Testis (tissue), 2 donors: ENCODE measurements at regions not wholly inside any gene's neighbourhood (a gene's known extent, or its start where the extent isn't known, plus 50 kb on each side); places are given as distances from the start of the nearest gene placed in this dataset.
A peak's percentile ranks its signal among the peaks of the same experiment; 100 is the strongest.
"Not testable (repeated sequence)": the region's sequence is repeated elsewhere in the genome, so short reads cannot be mapped to it uniquely, and the experiment has no call there.

ENCODE experiments used
- DNase-seq: peaks from one replicate; pipeline ENCODE4 v3.0.0-alpha.2; 2019
- H3K27ac ChIP-seq, 2 donors: fragments of 200-600 bp; sonication (generic); one replicate each; pipeline ENCODE4 v1.5.1; 2019
- H3K27me3 ChIP-seq: fragments of 200-600 bp; sonication (generic); one replicate; pipeline ENCODE4 v1.5.1; 2019
- H3K36me3 ChIP-seq: fragments of 200-600 bp; sonication (generic); one replicate; pipeline ENCODE4 v1.5.1; 2017; ENCODE audit warnings: low read depth; ENCODE audit errors: missing control alignments
- H3K4me1 ChIP-seq: fragments of 200-600 bp; sonication (generic); one replicate; pipeline ENCODE4 v1.5.1; 2019
- H3K4me3 ChIP-seq, 2 donors: fragments of 200-600 bp; sonication (generic); one replicate each; pipeline ENCODE4 v1.5.1; 2017 to 2019
- H3K9me3 ChIP-seq: fragments of 200-600 bp; sonication (generic); one replicate; pipeline ENCODE4 v1.5.1; 2017
- CTCF ChIP-seq, 3 experiments: fragments of 450-650 bp in 2 of 3; fragments of 200-600 bp in 1 of 3; sonication (generic) in 1 of 3; IDR thresholded peaks; one replicate each; pipeline ENCODE4 v1.5.1; 2016 to 2019; ENCODE audit warnings: antibody characterized with exemption in 3 of 3, mild to moderate bottlenecking in 2 of 3, moderate library complexity in 1 of 3
- POLR2A ChIP-seq: fragments of 450-650 bp; IDR thresholded peaks from one replicate; pipeline ENCODE4 v1.6.1; 2017; ENCODE audit warnings: antibody characterized with exemption, mild to moderate bottlenecking, moderate library complexity
- whole genome bisulfite sequencing, 2 donors: methylation state at CpG; one replicate each; pipeline ENCODE4 v1.1.5; 2018; 5-methylcytosine and 5-hydroxymethylcytosine counted together
- intact Hi-C: fragments of 100-400 bp; cut with DNase I; formaldehyde crosslinking; loops from one replicate; pipeline ENCODE4 v1.15.1; 2023; ENCODE audit warnings: low total_unique reads

GRCh38 chr6:27830212-27830599 lies 82.0 kb downstream of the OR2B2 start:
- intact Hi-C loops, result no loop called here
- H3K4me1 ChIP-seq, result no peaks in the 10 kb centered on the region
- H3K27ac ChIP-seq, result peak overlapping the region; percentile 58 to 69
- TF ChIP-seq POLR2A, result no peak
- no peak for TF ChIP-seq CTCF (IDR thresholded peaks at IDR 0.05)
- DNase-seq, result no peak
- 36 to 49% methylated on average over 5 of the region's 5 CpGs for WGBS, 2 donors
- H3K27me3 ChIP-seq, result no peaks in the 10 kb centered on the region
- H3K36me3 ChIP-seq, result no peaks in the 10 kb centered on the region
- no peaks in the 10 kb centered on the region for H3K9me3 ChIP-seq
- peak overlapping the region in 1 of 2 donors; percentile 43 for H3K4me3 ChIP-seq

GRCh38 chr6:27829453-27830211 lies 82.6 kb downstream of the OR2B2 start:
- no peaks in the 10 kb centered on the region for H3K4me1 ChIP-seq
- H3K27ac ChIP-seq, result no peak overlapping the region
- WGBS, 2 donors, result 87 to 90% methylated on average over 9 of the region's 9 CpGs
- H3K4me3 ChIP-seq, result no peak overlapping the region
- H3K36me3 ChIP-seq, result no peaks in the 10 kb centered on the region
- H3K27me3 ChIP-seq, result no peaks in the 10 kb centered on the region
- TF ChIP-seq POLR2A, result no peak
- no peak for TF ChIP-seq CTCF (IDR thresholded peaks at IDR 0.05)
- intact Hi-C loops, result no loop called here
- no peak for DNase-seq
- H3K9me3 ChIP-seq, result no peaks in the 10 kb centered on the region

DNA sequence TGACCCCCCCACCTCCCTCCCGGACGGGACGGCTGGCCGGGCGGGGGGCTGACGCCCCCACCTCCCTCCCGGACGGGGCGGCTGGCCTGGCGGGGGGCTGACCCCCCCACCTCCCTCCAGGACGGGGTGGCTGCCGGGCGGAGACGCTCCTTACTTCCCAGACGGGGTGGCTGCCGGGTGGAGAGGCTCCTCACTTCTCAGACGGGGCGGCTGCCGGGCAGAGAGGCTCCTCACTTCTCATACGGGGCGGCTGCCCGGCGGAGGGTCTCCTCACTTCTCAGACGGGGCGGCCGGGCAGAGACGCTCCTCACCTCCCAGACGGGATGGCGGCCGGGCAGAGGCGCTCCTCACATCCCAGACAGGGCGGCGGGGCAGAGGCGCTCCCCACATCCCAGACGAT lies 84.7 kb downstream of the OR2B2 start:
- H3K36me3 ChIP-seq, H3K4me1 ChIP-seq, intact Hi-C loops, H3K9me3 ChIP-seq, DNase-seq, H3K27ac ChIP-seq, H3K27me3 ChIP-seq: not testable (repeated sequence)
- H3K4me3 ChIP-seq, result peak overlapping the region in 1 of 2 donors; percentile 31
- 77% methylated on average over 22 of the region's 35 CpGs; no CpG with 5 or more reads in 1 of the 2 donors for WGBS, 2 donors

DNA sequence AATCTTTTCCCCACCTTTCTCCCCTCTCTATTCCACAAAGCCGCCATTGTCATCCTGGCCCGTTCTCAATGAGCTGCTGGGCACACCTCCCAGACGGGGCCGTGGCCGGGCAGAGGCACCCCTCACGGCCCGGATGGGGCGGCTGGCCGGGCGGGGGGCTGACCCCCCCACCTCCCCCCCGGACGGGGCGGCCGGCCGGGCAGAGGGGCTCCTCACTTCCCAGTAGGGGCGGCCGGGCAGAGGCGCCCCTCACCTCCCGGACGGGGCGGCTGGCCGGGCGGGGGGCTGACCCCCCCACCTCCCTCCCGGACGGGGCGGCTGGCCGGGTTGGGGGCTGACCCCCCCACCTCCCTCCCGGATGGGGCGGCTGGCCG lies 85.6 kb downstream of the OR2B2 start:
- H3K4me1 ChIP-seq, H3K4me3 ChIP-seq, H3K9me3 ChIP-seq, H3K36me3 ChIP-seq, DNase-seq, H3K27ac ChIP-seq, H3K27me3 ChIP-seq, intact Hi-C loops: not testable (repeated sequence)
- 10 to 60% methylated on average over 1 to 15 of the region's 30 CpGs for WGBS, 2 donors

DNA sequence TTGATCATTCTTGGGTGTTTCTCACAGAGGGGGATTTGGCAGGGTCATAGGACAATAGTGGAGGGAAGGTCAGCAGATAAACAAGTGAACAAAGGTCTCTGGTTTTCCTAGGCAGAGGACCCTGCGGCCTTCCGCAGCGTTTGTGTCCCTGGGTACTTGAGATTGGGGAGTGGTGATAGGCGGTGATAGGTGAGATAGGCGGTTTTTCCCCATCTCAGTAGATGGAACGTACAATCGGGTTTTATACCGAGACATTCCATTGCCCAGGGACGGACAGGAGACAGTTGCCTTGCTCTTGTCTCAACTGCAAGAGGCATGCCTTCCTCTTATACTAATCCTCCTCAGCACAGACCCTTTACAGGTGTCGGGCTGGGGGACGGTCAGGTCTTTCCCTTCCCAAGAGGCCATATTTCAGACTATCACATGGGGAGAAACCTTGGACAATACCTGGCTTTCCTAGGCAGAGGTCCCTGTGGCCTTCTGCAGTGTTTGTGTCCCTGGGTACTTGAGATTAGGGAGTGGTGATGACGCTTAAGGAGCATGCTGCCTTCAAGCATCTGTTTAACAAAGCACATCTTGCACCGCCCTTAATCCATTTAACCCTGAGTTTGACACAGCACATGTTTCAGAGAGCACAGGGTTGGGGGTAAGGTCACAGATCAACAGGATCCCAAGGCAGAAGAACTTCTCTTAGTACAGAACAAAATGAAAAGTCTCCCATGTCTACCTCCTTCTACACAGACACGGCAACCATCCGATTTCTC lies 86.2 kb downstream of the OR2B2 start:
- H3K36me3 ChIP-seq, H3K4me1 ChIP-seq, intact Hi-C loops, H3K27ac ChIP-seq, H3K4me3 ChIP-seq, H3K9me3 ChIP-seq, H3K27me3 ChIP-seq, DNase-seq: not testable (repeated sequence)
- 51 to 73% methylated on average over 15 of the region's 15 CpGs for WGBS, 2 donors

DNA sequence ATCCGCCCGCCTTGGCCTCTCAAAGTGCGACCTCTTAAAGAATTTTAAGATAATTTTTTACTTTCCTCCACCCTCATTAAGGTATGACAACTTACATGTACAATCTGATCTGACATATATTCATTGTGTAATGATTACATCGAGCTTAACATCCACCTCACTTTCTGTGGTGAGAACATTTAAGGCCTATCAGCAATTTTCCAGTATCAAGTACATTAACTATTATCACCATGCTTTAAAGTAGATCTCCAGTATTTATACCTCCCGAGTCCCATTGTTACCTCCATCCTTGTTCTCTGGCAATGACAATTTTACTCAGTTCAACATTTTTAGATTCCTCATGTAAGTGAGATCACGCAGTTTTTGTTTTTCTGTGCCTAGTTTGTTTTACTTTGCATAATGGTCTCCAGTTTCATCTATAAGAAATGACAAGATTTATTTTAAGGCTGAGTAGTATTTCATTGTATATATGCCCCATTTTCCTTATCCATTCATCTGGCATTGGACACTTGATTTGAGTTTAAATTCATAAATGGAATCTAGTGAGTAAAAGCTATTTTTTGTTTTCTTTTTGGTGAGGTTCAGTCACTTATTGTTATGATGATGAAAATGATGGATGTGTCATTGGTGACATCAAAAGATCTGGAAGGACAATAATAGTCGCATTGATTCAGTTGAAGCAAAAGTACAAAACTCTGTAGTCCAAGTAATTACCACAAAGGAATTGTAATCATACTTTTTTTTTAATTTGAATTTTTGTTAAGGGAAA lies 87.0 kb downstream of the OR2B2 start:
- H3K9me3 ChIP-seq, result no peaks in the 10 kb centered on the region
- H3K27ac ChIP-seq, result peak overlapping the region in 1 of 2 donors; percentile 74
- TF ChIP-seq CTCF (IDR thresholded peaks at IDR 0.05), result no peak
- TF ChIP-seq POLR2A, result no peak
- no peaks in the 10 kb centered on the region for H3K27me3 ChIP-seq
- WGBS, 2 donors, result 50 to 53% methylated on average over 7 of the region's 7 CpGs
- H3K4me1 ChIP-seq, result no peaks in the 10 kb centered on the region
- no peaks in the 10 kb centered on the region for H3K36me3 ChIP-seq
- intact Hi-C loops, result no loop called here
- H3K4me3 ChIP-seq, result peak overlapping the region; percentile 46 to 53
- DNase-seq, result no peak

DNA sequence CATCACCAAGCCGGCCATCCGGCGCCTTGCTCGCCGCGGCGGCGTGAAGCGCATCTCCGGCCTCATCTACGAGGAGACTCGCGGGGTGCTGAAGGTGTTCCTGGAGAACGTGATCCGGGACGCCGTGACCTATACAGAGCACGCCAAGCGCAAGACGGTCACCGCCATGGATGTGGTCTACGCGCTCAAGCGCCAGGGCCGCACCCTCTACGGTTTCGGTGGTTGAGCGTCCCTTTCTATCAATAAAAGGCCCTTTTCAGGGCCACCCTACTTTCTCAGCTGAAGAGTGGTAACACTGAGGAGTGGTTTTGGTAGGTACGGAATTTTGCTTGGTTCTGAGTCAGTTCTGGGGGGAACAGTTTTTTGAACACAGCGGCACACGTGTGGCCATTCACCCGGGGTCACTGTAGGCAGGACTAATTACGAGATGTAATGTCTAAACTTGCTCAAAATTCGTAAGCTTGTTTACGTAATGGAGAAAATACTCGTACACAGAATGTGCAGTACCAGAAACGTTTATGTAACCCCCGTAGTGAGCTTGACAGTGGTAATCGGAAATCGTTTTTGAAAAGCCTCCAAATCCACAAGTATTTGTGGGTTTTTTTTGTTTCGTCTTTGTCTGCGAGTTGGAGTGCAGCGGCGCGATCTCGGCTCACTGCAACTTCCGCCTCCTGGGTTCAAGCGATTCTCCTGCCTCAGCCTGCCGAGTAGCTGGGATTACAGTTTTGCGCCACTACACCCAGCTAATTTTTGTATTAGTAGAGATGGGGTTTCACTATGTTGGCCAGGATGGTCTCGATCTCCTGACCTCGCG lies 87.8 kb downstream of the OR2B2 start:
- intact Hi-C loops, H3K4me1 ChIP-seq, H3K27me3 ChIP-seq, DNase-seq, H3K36me3 ChIP-seq, H3K9me3 ChIP-seq: not testable (repeated sequence)
- H3K27ac ChIP-seq, result peak overlapping the region; percentile 41 to 74
- 10 to 13% methylated on average over 25 to 28 of the region's 53 CpGs for WGBS, 2 donors
- H3K4me3 ChIP-seq, result peak overlapping the region; percentile 46 to 53

DNA sequence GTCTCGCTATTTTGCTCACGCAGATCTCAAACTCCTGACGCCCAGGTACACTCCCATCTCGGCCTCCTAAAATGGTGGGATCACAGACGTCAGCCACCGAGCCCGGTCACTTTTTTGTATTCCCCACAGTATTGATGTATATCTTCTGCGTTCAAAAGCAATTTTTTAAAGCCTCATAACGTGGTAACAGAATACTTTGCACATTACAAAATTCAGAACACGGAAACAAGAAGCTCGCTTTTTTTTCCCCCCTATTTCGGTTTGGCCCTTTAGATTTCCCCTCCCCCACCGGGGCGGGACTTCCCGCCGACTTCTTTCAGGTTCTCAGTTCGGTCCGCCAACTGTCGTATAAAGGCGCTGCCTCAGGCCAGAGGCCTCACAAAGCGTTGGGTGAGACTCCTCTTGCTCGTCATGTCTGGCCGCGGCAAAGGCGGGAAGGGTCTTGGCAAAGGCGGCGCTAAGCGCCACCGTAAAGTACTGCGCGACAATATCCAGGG lies 88.4 kb downstream of the OR2B2 start:
- H3K36me3 ChIP-seq, H3K9me3 ChIP-seq, intact Hi-C loops, H3K4me1 ChIP-seq, H3K27me3 ChIP-seq: not testable (repeated sequence)
- DNase-seq, result peak; percentile 79
- peak overlapping the region; percentile 27 to 62 for H3K27ac ChIP-seq
- peak overlapping the region; percentile 39 to 53 for H3K4me3 ChIP-seq
- WGBS, 2 donors, result 4 to 7% methylated on average over 21 to 23 of the region's 31 CpGs
